ENCODE measurements at regions not wholly inside any gene's neighbourhood (a gene's known extent, or its start where the extent isn't known, plus 50 kb on each side); places are given as distances from the start of the nearest gene placed in this dataset.
"Not testable (repeated sequence)": the region's sequence is repeated elsewhere in the genome, so short reads cannot be mapped to it uniquely, and the experiment has no call there.

DNA sequence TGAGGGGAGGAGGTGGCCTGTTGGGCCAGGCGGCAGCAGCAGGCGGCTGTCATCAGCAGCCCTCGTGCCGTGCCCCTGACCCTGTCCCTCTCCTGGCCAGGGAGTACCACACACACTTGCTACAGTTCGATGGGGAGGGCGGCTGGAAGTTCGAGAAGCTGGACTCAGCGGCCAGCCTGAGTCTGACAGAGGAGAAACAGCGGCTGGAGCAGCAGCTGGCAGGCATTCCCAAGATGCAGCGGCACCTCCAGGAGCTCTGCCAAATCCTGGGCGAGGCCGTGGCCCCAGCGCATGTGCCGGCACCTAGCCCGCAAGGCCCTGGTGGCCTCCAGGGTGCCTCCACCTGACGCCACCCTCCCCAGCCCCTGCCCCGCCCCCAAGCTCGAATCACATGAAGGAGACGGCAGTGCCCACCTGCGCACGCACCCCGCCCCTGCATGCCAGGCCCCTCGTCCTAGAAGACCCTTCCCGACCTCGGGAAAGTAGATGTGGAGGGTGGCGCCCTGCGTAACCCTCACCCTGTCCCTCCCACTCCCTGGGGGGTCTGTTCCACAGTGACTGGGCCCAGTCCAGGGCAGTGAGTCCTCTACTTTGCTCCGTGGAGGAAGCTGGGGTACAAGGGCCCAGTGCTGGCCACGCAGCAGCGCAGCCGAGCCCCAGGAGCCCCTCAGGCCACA, 201.9 kb downstream of the CCT8L2 start:
- not testable (repeated sequence) for TF ChIP-seq CTCF (conservative IDR thresholded peaks at IDR 0.05 in 1 of 2, IDR thresholded peaks at IDR 0.05 in 1 of 2; ENCODE audit: extremely low read depth in 1 of 2, insufficient read depth in 1 of 2, low read depth in 1 of 2, low read length in 2 of 2); EZH2 (IDR thresholded peaks at IDR 0.05; ENCODE audit: borderline replicate concordance, low read length)
